HG02885 (cell line): ENCODE measurements at regions not wholly inside any gene's neighbourhood (a gene's known extent, or its start where the extent isn't known, plus 50 kb on each side); places are given as distances from the start of the nearest gene placed in this dataset.
"Not testable (repeated sequence)": the region's sequence is repeated elsewhere in the genome, so short reads cannot be mapped to it uniquely, and the experiment has no call there.

Source experiments
- ATAC-seq: cut with Tn5 transposase; IDR thresholded peaks from one replicate; pipeline ENCODE4 v1.9.1; 2021; ENCODE audit warnings: mild to moderate bottlenecking; ENCODE audit not compliant: unreplicated experiment, poor library complexity

- no peak for ATAC-seq
These were observed 374.8 kb upstream of the FAT1 start for GRCh38 chr4:187098429-187098828.

DNA sequence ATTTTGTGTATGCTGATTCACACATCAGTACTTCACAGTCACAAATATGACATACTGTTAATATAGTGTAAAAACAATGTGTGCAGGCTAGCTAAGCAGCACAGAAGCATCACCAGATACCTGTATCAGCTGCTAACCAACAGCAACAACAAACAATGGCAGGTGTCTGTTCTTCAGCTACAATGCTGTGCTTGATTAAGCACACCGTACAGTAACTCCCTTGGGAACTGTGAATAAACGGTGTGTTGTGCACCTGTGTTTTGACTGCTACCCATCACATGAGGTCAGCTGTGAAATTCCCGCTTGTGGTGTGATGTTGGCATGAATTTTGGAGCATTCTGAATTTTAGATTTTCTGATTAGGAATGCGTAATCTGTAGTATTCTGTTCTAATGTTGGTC is 379.7 kb upstream of the FAT1 start:
- ATAC-seq = no peak

GRCh38 chr4:187108845-187109244 is 385.2 kb upstream of the FAT1 start:
- ATAC-seq = no peak

- no peak for ATAC-seq
These were observed 386.0 kb upstream of the FAT1 start for GRCh38 chr4:187109636-187110035.

DNA sequence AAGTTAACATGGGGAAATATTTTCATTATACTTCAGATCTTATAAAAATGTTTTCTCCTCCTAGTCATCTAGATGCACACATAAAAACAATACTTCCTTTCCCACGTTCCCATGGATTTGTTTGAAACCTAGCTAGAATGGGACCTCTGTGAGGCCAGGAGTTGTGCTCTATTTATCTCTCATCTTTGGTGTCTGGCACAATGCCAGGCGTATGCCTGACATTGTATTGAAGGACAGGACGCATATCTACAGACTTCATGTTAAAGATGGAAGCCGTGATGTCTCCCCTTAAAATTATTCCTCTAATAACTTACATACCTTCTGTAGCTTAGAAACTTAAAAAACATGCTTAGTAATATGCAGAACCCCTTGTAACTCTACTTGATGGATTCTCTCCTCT is 394.5 kb upstream of the FAT1 start:
- ATAC-seq = no peak

- ATAC-seq = no peak
These were observed 395.0 kb upstream of the FAT1 start for GRCh38 chr4:187118602-187119120.

DNA sequence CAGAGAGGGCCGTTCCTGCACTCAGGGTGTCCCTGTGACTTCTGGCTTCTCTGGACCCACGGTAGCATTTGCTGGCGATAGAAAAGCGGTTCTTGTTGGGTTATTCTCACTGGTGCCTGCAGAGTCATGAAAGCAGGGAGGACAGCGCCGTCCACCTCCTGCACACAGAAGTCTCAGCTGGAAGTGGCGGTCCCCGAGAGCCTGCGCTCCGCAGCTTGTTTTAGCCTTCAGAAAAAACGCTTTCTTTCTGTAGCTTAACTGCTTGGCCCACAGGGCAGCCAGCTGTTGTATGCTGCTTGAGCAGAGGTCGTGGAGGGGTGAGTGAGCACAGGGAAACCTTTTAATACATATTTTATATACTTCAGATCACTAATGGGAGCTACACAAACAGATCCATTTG is 400.7 kb upstream of the FAT1 start:
- ATAC-seq = no peak

GRCh38 chr4:187125062-187125461 is 401.4 kb upstream of the FAT1 start:
- no peak for ATAC-seq

GRCh38 chr4:187127456-187127855 is 403.8 kb upstream of the FAT1 start:
- no peak for ATAC-seq

GRCh38 chr4:187128222-187128621 is 404.6 kb upstream of the FAT1 start:
- ATAC-seq = no peak

DNA sequence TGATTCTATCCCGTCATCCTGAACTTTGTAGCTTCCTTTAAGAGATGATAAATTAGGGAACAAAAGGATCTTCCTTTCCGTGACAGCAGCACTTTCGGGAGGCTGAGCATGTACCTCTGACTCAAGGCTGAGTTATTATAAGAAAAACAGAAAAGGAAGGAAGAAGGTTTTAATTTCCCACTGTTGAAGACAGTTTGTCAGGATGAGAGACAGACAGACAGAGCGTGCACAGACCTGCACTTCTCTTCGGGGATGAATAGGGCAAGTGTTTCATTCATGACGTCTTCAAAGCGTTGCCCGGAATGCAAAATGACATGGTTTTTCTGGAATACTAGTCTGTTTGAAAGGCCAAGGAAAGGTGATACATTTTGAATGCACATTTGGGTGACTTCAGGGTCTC is 405.3 kb upstream of the FAT1 start:
- no peak for ATAC-seq

DNA sequence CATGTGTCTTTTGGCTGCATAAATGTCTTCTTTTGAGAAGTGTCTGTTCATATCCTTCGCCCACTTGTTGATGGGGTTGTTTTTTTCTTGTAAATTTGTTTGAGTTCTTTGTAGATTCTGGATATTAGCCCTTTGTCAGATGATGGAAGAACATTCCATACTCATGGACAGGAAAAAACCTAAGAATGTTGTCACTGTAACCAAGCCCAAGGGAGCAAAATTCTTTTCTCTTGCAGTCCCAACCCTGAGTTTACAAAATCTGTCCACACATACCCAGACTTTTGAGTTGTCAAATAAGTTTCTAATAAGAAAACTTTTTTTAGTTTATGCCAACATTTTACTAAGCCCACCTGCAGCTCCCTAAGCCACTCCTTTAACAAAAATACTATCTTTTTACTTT is 408.2 kb upstream of the FAT1 start:
- not testable (repeated sequence) for ATAC-seq

GRCh38 chr4:187135878-187136277 is 412.2 kb upstream of the FAT1 start:
- no peak for ATAC-seq

DNA sequence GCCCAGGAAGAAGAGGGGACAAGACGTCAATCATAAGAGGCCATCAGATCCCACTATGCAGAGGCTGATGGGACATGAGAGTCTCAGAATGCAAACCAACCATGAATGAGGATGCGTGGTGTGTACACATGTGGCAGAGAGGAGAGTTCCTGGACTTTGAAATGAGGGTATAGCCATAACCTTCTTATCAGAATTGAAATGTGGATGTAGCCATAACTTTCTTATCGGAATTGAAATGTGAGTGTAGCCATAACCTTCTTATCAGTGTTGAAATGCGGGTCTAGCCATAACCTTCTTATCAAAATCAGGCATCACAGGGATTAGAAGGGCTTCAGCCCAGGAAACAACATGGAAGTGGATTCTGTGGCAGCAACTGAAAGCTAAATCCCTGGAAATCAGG is 415.5 kb upstream of the FAT1 start:
- no peak for ATAC-seq

GRCh38 chr4:187141101-187141500 is 417.4 kb upstream of the FAT1 start:
- no peak for ATAC-seq

DNA sequence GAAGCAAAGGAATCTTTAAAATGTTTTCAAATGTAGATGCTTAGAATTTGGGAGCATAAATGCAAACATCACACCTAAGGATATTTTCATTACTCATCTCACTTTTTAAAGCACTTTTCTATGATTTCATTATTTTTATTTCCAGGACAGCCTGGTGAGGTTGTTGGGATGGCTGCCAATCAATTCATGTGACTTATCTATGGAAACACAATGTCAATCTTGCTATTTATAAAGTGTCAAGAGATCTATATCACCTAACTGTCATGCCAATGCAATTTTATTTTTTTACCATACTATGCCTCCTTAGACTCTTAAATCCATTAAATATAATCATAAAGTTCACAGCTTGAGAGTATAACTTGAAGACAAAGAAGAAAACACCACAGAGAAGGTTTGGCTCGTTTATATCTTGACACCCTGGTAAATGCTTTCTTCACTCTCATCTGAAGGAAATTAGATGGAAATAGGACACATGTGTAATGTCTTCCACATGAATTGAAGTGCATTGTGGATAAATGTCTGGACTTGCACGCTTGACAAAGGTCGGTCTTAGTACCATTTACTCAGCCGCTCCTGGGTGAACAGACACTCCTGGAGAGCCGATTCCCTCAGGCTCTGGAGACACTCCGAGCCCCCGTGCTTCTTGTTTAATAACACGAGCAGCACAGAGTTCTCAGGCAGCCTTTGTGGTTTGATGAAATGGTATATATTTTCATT is 425.7 kb upstream of the FAT1 start:
- no peak for ATAC-seq

GRCh38 chr4:187157380-187157958 is 433.8 kb upstream of the FAT1 start:
- no peak for ATAC-seq

DNA sequence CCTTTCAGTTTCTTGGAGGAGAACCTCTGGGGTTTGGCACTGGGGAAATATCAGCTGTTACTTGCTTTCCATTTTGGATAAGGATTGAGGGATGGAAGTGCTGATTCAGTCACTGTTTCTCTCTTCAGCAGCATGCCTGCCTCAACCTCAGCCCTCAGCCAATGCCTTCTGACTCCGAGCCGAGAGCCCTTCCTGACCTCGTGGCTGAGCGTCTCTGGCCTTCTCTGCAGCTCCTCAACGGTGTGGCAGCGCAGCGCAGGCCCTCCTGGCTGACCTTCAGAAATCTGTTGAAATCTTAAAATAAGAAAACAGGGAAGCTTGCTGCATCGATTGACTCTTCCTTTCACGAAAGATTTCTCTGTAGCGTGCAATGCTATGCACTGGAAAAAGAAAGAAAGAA is 434.3 kb upstream of the FAT1 start:
- ATAC-seq = no peak

DNA sequence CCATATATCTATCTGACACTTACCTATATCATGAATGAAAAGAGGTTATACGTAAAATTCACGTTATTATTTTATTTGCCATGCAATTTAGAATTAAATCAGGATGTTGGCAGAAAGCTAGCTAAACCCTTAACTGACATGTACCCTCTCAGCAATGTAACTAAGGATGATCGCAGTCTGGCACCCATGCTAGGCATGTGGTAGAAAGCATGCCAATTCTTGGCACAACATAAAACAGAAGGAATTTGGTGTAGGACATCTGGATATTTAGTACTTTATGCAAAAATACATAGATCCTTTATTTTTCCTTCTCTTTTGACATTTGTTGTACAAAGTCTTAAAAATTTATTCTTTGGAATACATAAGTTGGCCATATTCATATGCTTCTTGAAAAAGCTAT is 436.8 kb upstream of the FAT1 start:
- no peak for ATAC-seq

DNA sequence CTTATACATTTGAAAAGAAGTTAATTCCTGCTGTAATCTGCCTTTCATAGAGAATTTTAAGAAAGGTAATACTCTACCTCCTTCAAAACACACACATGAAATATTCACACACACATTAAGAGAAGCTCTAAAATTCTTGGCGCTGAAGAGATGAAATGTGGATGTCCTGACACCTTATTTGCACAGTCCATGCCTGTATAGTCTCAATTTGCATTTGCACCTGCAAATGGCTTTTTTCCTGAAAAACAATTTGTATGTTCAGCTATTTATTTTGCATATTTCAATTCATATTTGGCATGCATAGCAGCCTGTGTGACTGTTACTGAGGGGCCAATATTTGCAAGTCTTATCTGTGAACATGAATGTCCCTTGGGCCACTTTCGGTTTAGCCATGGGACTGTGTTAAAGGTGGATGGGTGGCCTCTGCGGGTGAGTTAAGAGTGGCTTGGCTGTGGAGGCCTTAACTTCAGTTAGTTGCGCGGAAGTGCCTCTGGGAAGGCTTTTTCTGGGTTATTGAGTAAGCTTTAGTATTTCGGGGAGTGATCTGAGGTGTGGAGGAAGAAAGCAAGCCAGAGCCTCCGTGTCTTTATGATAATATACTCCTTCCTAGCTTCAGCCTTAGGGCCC is 443.3 kb upstream of the FAT1 start:
- no peak for ATAC-seq

- no peak for ATAC-seq
These were observed 448.2 kb upstream of the FAT1 start for GRCh38 chr4:187171706-187172339.
